OCI-LY7 (cell line): ENCODE measurements at regions not wholly inside any gene's neighbourhood (a gene's known extent, or its start where the extent isn't known, plus 50 kb on each side); places are given as distances from the start of the nearest gene placed in this dataset.
"Not testable (repeated sequence)": the region's sequence is repeated elsewhere in the genome, so short reads cannot be mapped to it uniquely, and the experiment has no call there.

Experiments
- BruUV-seq: library from RNA; stranded (reverse); fragments of 400-500 nt; replicated peaks from 2 replicates; lab custom pipeline; 2021; lab: Mats Ljungman, UMichigan
- CTCF ChIA-PET: fragments of 300-600 bp; sonication (Branson Sonifier 250); formaldehyde crosslinking; loops from one replicate; lab custom pipeline; 2022; ENCODE audit warnings: antibody characterized with exemption; ENCODE audit not compliant: unreplicated experiment; lab: Charles Lee
- POLR2A ChIA-PET: fragments of 300-600 bp; sonication (Branson Sonifier 250); formaldehyde crosslinking; loops from one replicate; lab custom pipeline; 2022; ENCODE audit warnings: antibody characterized with exemption; lab: Charles Lee
- DNase-seq: peaks from one replicate; pipeline ENCODE4 v3.0.0-alpha.2; 2015; ENCODE audit warnings: low spot score
- H2AFZ ChIP-seq: fragments of 200-600 bp; sonication (generic), shearing (Covaris generic); 2 replicates; pipeline ENCODE4 v1.6.1; 2014; ENCODE audit warnings: mild to moderate bottlenecking, antibody characterized with exemption, low read length, moderate library complexity
- H3K27ac ChIP-seq: fragments of 200-600 bp; sonication (generic); 2 replicates; pipeline ENCODE4 v1.5.1; 2014; ENCODE audit warnings: mixed run types, low read depth, mild to moderate bottlenecking, moderate library complexity, low read length, inconsistent platforms; ENCODE audit not compliant: poor library complexity, severe bottlenecking
- H3K36me3 ChIP-seq: fragments of 200-600 bp; sonication (generic); 2 replicates; pipeline ENCODE4 v1.6.1; 2014; ENCODE audit warnings: mild to moderate bottlenecking, antibody characterized with exemption, low read length, moderate library complexity, mixed read lengths; ENCODE audit not compliant: insufficient read depth
- H3K4me1 ChIP-seq: fragments of 200-600 bp; sonication (generic); 2 replicates; pipeline ENCODE4 v1.5.1; 2014; ENCODE audit warnings: mild to moderate bottlenecking, low read length; ENCODE audit not compliant: insufficient read depth, poor library complexity, severe bottlenecking
- H3K4me2 ChIP-seq: fragments of 200-600 bp; sonication (generic); 2 replicates; pipeline ENCODE4 v1.6.1; 2014; ENCODE audit warnings: mild to moderate bottlenecking, low read length
- H3K4me3 ChIP-seq: fragments of 200-600 bp; sonication (generic); 2 replicates; pipeline ENCODE4 v1.5.1; 2014; ENCODE audit warnings: mild to moderate bottlenecking, low read depth, low read length; ENCODE audit not compliant: poor library complexity, severe bottlenecking
- H3K79me2 ChIP-seq: fragments of 200-600 bp; sonication (generic); 2 replicates; pipeline ENCODE4 v1.6.1; 2016; ENCODE audit warnings: low read depth, mild to moderate bottlenecking, low read length, moderate library complexity, mixed read lengths; ENCODE audit not compliant: insufficient read depth
- H3K9me2 ChIP-seq: fragments of 200-600 bp; sonication (generic); 2 replicates; pipeline ENCODE4 v1.6.1; 2016; ENCODE audit warnings: mild to moderate bottlenecking, low read length, mixed read lengths; ENCODE audit not compliant: insufficient read depth
- H3K9me3 ChIP-seq: fragments of 200-600 bp; sonication (generic); 2 replicates; pipeline ENCODE4 v1.6.1; 2014; ENCODE audit warnings: mild to moderate bottlenecking, mixed run types, low read length, mixed read lengths
- H4K20me1 ChIP-seq: fragments of 200-600 bp; sonication (generic); 2 replicates; pipeline ENCODE4 v1.6.1; 2014; ENCODE audit warnings: mild to moderate bottlenecking, antibody characterized with exemption, low read length, moderate library complexity, mixed read lengths; ENCODE audit not compliant: insufficient read depth
- EZH2phosphoT487 ChIP-seq: fragments of 200-600 bp; sonication (generic); IDR thresholded peaks from 2 replicates; pipeline ENCODE4 v1.6.1; 2018; ENCODE audit warnings: low read depth, borderline replicate concordance, mild to moderate bottlenecking, mixed run types, antibody characterized with exemption, low read length, moderate library complexity, mixed read lengths
- intact Hi-C: fragments of 100-400 bp; cut with micrococcal nuclease; formaldehyde crosslinking; loops from one replicate; pipeline ENCODE4 v1.10.0; 2022; ENCODE audit not compliant: unreplicated experiment
- TF ChIP-seq, protein P1 (sequence below): fragments of 200-600 bp; sonication (generic); conservative IDR thresholded peaks from 2 replicates; pipeline ENCODE4 v1.5.1; 2014; ENCODE audit warnings: mild to moderate bottlenecking, antibody characterized with exemption, low read length, moderate library complexity, mixed read lengths

DNA sequence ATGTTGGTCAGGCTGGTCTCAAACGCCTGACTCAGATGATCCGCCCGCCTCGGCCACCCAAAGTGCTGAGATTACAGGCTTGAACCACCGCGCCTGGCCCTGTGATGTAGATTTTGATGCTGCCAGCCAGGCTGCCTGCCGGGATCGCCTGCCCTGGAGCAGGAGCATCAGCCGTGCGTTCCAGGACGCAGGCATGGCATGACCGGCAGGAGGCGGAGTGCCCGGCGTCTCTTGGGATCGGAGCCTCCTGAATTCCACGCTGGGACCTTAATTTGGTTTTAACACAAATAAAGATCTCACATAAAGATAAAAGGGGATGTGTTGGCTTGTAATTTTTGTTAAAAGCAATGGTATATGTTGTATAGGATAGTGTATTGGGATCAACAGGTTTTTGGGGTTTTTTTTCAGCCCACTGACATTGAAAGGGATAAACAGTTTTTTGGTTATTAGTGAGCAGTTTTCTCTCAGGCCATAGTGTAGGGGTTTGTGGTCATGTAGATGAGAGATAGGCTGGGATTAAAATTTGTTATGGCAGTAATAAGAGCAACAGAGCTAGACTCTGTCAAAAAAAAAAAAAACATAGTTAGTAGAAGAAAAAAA, 1406.4 kb downstream of the UQCRFS1 start:
- ChIA-PET POLR2A (interaction anchor here (0.7 kb wide), 1 partner anchor 102 kb away, joined by 6 read pairs; no protein-coding TSS in a partner anchor), CTCF (no interaction called here)
- DNase-seq: no peak
- H3K4me2 ChIP-seq: no peak overlapping the region
- intact Hi-C loops: no loop called here
- H3K79me2 ChIP-seq: peaks cover 14% of the 10 kb centered on the region; the same call in 1 of the 2 replicates
- H3K9me2 ChIP-seq: no peaks in the 10 kb centered on the region
- H3K9me3 ChIP-seq: peaks cover 4% of the 10 kb centered on the region; the same call in 1 of the 2 replicates
- TF ChIP-seq, protein P1, sequence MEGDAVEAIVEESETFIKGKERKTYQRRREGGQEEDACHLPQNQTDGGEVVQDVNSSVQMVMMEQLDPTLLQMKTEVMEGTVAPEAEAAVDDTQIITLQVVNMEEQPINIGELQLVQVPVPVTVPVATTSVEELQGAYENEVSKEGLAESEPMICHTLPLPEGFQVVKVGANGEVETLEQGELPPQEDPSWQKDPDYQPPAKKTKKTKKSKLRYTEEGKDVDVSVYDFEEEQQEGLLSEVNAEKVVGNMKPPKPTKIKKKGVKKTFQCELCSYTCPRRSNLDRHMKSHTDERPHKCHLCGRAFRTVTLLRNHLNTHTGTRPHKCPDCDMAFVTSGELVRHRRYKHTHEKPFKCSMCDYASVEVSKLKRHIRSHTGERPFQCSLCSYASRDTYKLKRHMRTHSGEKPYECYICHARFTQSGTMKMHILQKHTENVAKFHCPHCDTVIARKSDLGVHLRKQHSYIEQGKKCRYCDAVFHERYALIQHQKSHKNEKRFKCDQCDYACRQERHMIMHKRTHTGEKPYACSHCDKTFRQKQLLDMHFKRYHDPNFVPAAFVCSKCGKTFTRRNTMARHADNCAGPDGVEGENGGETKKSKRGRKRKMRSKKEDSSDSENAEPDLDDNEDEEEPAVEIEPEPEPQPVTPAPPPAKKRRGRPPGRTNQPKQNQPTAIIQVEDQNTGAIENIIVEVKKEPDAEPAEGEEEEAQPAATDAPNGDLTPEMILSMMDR: no peak
- no peak for TF ChIP-seq EZH2phosphoT487
- no peak overlapping the region for H3K4me3 ChIP-seq
- peaks cover 5% of the 10 kb centered on the region; the same call in 1 of the 2 replicates for H4K20me1 ChIP-seq
- no peak overlapping the region for H3K27ac ChIP-seq
- no peaks in the 10 kb centered on the region for H3K4me1 ChIP-seq
- H2AFZ ChIP-seq: no peak overlapping the region
- BruUV-seq: no TSS peak
- peaks cover 39% of the 10 kb centered on the region for H3K36me3 ChIP-seq

DNA sequence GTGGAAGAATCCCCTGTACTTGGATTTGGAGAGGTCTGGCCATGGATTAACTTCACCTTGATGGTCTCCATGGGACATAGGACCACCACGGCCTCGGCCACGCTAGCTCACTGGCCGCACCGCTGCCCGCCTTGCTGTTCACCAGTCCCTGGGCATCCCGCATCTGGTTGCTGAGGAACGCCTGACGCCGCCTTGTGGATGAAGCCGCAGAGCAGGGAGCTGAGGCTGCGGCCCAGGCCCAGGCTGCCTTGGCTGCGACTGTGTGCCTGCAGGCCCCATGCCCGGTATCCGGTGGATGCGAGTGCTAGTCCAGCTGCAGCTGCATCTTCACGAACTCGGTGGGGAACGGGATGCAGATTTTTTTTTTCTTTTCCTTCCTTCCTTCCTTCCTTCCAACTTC, 1407.1 kb downstream of the UQCRFS1 start:
- peaks cover 4% of the 10 kb centered on the region; the same call in 1 of the 2 replicates for H3K9me3 ChIP-seq
- DNase-seq: no peak
- H4K20me1 ChIP-seq: peaks cover 5% of the 10 kb centered on the region; the same call in 1 of the 2 replicates
- TF ChIP-seq EZH2phosphoT487: no peak
- TF ChIP-seq, protein P1: no peak
- H3K79me2 ChIP-seq: peaks cover 21% of the 10 kb centered on the region; the same call in 1 of the 2 replicates
- no peak overlapping the region for H3K4me3 ChIP-seq
- BruUV-seq: no TSS peak
- no peak overlapping the region for H3K4me2 ChIP-seq
- no peak overlapping the region for H2AFZ ChIP-seq
- CTCF ChIA-PET: no interaction called here
- H3K9me2 ChIP-seq: no peaks in the 10 kb centered on the region
- H3K27ac ChIP-seq: no peak overlapping the region
- no peaks in the 10 kb centered on the region for H3K4me1 ChIP-seq
- POLR2A ChIA-PET: interaction anchor here (0.7 kb wide), 1 partner anchor 102 kb away, joined by 6 read pairs; no protein-coding TSS in a partner anchor
- peaks cover 46% of the 10 kb centered on the region for H3K36me3 ChIP-seq
- intact Hi-C loops: no loop called here

DNA sequence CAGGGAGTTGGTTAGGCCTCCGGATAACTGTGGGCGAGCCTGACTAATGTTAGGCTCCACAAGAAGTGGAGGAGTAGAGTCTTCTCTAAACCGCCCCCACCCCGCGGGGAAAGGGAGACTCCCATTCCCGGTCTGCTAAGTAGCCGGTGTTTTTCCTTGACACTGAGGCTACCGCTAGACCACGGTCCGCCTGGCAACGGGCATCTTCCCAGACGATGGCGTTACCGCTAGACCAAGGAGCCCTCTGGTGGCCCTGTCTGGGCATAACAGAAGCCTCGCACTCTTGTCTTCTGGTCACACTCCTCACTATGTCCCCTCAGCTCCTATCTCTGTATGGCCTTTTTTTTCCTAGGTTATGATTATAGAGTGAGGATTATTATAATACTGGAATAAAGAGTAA, 1410.7 kb downstream of the UQCRFS1 start:
- H3K9me3 ChIP-seq, H3K4me2 ChIP-seq, POLR2A ChIA-PET, BruUV-seq, H3K4me1 ChIP-seq, intact Hi-C loops, H3K27ac ChIP-seq, H3K9me2 ChIP-seq, H2AFZ ChIP-seq, DNase-seq, CTCF ChIA-PET, H4K20me1 ChIP-seq, H3K4me3 ChIP-seq: not testable (repeated sequence)
- TF ChIP-seq, protein P1: peak; percentile 50
- peaks cover 42% of the 10 kb centered on the region for H3K79me2 ChIP-seq
- peaks cover 77% of the 10 kb centered on the region for H3K36me3 ChIP-seq
